HG03196 (cell line): ENCODE measurements at regions not wholly inside any gene's neighbourhood (a gene's known extent, or its start where the extent isn't known, plus 50 kb on each side); places are given as distances from the start of the nearest gene placed in this dataset.

Source experiments
- ATAC-seq: cut with Tn5 transposase; IDR thresholded peaks from one replicate; pipeline ENCODE4 v1.9.1; 2021; ENCODE audit not compliant: unreplicated experiment

GRCh38 chr18:57991552-57991951 lies 52.5 kb upstream of the NEDD4L start:
- no peak for ATAC-seq

DNA sequence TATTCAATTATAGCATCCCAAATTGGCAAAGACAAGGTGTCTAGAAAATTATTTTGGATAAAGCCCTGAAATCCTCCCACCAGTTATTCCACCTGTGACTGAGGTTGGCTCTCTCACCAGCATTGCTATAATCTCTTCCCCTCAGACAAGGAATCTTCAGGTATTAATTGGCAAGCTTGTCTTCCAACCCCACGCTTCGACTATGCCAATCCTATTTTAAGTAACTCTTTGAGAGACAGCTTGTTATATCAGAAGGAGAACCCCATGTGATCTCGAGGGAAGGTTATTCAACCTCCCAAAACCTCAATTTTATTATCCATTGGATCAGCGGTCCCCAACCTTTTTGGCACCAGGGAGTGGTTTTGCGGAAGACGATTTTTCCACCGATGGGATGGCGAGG lies 54.5 kb upstream of the NEDD4L start:
- no peak for ATAC-seq

- ATAC-seq, result no peak
Observed at GRCh38 chr18:57984490-57985115, 59.4 kb upstream of the NEDD4L start.

DNA sequence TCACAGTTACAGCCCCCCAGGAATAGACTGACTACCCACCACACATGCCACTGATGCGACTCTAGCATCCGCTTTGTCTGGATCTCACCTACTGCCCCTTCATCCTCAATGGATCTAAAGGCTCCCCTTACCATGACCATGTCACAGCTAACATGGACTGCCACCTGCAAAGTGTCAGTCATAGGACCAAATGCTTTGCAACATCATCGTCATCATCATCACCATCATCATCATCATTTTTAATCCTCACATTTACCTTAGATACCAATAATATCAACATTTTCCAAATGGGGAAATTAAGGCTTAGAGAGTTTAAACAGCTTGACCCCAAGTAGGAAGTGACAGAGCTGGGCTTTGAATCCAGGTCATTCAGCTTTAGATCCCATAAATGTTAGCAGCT lies 60.1 kb upstream of the NEDD4L start:
- ATAC-seq, result no peak

DNA sequence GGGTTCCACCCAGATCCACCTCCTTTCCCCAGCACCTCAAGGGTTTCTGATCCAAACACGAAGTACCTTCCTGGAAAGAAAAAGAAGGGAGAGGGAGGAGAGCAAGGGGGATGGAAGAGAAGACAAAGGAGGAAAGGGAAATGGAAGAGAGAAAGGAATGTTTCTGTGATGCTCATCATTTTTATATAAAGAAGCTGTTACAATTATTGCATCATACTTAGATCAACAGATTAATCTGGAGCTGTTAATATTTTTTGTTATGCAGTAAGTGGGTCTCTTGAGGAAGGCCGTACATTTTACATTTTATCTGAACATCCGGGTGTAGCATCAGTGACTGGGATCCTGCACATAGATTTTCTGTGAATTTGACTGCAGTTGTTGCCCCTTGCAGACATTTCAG lies 60.6 kb upstream of the NEDD4L start:
- no peak for ATAC-seq

GRCh38 chr18:57982372-57983021 lies 61.5 kb upstream of the NEDD4L start:
- ATAC-seq, result no peak

- ATAC-seq, result no peak
Observed at GRCh38 chr18:57981308-57982028, 62.6 kb upstream of the NEDD4L start.

- ATAC-seq, result no peak
Observed at GRCh38 chr18:57980573-57981307, 63.3 kb upstream of the NEDD4L start.

GRCh38 chr18:57976230-57976773 lies 67.7 kb upstream of the NEDD4L start:
- peak; percentile 60 for ATAC-seq

DNA sequence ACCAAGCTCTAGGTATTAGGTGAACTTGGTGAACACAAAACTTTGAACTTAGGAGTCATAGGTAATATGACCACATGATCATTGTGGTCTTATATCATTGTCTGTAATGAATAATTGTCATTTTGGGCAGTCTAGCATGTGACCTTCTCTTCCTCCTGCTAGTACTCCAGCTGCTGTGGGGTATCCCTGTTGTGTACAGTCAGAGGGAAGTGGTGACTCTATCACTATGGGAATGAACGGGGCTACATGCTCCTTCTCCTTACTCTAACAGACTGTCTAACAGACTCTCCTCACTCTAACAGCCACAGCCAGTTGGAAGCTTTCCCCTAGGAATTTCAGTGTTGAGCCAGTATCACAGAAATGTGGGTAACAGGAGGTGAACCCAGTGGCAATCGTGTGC lies 68.2 kb upstream of the NEDD4L start:
- ATAC-seq, result no peak

DNA sequence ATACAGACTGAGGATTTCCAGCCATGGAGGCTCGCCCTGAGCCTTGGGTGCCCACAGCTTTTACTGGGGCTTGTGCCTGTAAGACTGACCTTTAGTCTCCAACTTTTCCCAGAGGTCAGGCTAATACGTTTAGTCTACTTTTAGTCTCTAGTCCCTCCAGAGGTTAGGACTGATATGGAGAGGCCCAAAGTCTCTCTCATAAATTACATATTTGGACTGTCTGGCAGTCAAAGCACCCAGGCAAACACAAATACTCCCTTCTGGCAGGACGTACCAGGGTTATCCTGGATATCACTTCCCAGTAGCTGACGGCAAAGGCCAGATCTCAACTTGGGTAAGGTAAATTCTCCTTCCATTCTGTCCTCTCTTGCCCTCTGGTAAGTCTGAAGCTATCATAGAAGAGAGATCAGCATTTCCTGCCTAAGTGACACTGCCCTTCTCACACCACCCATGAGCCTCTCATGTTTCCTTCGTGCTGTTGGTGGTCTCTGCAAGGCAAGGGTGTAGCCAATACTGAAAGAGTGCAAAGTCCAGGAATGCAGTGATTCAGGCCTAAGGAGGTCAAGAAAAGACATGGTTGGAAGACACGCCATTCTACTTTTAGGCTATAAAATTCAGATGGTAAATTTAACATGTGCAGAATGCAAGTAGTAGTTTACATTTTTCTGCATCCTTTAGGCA lies 69.3 kb upstream of the NEDD4L start:
- ATAC-seq, result no peak

DNA sequence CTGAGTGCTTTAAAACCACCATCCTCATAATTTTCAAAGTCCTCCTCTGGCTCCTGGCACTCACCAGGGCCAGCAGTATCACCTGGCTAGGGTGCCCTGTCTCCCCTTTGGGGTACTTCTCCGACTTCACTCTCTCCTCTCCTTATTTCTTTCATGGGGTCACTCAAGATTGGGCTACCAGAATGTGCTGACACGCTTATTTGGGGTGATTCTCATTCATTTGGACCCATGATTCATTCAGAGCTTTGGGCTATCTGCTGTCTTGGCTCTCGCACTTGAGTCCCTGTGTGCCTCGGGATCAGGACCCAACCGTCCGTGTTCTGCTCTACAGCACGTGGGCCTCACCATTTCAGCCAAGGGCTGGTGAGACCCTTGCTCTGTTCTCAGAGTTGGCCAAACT lies 70.1 kb upstream of the NEDD4L start:
- no peak for ATAC-seq

DNA sequence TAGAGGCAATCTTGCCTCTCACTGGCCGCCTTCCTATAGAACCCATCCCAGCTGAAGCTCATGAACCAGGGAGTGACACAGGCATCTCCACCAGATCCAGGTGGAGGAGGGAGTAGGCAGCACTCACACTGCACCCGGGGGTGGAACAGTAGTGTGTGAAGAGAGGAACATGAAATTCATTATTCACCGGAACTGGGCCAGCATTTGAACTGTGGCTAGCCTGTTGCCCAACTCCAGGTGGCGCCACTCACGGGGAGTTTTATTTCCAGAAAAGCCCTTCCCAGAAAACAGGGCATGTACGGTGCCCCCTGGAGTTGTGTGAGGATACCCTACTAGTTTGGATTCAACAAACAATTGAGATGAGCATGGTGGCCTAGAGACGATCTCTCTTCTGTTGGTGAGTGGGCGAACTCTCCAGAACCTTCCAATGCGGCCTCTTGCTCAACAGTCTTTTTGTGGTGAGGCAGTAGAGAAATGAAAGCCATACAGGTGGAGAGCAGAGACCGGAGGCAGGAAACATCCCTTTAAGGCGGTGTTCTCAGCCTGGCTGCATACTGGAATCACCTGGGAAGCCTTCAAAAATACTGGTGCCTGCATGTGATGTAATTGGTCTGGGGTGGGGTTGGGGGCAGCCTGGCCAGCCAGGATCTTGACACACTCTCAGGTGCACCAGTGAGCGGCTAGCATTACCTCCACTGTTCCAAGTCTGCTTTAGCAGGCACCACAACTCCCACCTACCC lies 73.5 kb upstream of the NEDD4L start:
- no peak for ATAC-seq

GRCh38 chr18:57969824-57970223 lies 74.2 kb upstream of the NEDD4L start:
- ATAC-seq, result no peak

DNA sequence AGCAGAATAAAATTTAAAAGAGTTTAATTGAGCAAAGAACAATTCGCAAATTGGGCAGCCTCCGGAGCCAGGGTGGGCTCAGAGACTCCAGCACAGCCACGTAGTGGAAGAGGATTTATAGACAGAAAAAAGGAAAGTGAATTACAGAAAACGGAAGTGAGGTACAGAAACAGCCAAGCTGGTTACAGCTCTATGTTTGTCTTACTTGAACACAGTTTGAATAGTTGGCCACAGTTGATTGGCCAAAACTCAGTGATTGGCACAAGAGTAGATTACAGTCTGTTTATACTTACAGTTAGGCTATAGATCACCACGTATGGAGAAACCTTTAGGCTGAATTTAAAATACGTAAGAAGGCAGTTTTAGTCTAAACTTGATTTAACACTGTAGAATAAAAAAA lies 78.8 kb upstream of the NEDD4L start:
- no peak for ATAC-seq

- no peak for ATAC-seq
Observed at GRCh38 chr18:57961876-57962505, 82.0 kb upstream of the NEDD4L start.

DNA sequence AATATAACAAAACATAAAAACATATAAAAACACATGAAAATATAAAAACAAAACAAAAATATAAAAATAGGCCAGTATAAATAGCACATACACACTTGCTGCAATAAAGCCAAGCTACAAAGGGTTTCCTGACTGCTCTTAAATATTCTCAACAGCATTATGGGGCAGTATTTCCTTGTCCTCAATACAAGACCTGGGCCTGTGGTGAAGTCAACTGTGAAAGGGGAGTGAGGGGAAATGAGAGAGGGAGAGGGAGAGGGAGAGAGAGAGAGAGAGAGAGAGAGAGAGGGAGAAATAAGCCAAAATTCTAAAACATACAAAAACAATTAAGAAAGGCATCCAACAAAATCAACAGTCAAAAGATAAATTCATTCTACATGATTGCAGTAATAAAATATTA lies 82.6 kb upstream of the NEDD4L start:
- no peak for ATAC-seq

- ATAC-seq, result no peak
Observed at GRCh38 chr18:57959278-57959677, 84.7 kb upstream of the NEDD4L start.

DNA sequence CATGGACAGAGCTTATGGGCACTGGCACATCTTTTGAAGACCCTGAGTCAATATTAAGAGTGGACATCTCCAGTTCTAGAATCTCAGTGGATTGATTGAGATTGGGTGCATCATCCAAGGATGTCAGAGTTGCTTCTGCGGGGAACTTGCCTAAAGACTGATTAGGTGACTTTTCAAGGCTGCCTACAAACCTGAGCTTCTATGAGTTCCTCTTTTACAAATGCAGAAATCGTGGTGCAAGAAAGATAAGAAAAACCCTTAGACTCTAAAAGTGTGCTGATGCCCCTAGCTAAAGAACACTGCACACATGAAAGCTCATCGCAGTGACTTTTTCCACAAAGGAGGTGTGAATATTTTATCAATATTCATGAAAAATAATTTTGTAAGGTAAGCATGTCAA lies 86.8 kb upstream of the NEDD4L start:
- ATAC-seq, result no peak

GRCh38 chr18:57956491-57956890 lies 87.5 kb upstream of the NEDD4L start:
- no peak for ATAC-seq
